Stimulated activated CD8-positive, alpha-beta memory T cell treated with anti-CD3 and anti-CD28 coated beads, Interleukin-7, amount 100 ng/mL, for 24 hours (primary cell): ENCODE measurements at regions not wholly inside any gene's neighbourhood (a gene's known extent, or its start where the extent isn't known, plus 50 kb on each side); places are given as distances from the start of the nearest gene placed in this dataset.
"Not testable (repeated sequence)": the region's sequence is repeated elsewhere in the genome, so short reads cannot be mapped to it uniquely, and the experiment has no call there.

Experiments used
- DNase-seq: peaks from one replicate; pipeline ENCODE4 v3.0.0-alpha.2; 2020; ENCODE audit warnings: low read depth

DNA sequence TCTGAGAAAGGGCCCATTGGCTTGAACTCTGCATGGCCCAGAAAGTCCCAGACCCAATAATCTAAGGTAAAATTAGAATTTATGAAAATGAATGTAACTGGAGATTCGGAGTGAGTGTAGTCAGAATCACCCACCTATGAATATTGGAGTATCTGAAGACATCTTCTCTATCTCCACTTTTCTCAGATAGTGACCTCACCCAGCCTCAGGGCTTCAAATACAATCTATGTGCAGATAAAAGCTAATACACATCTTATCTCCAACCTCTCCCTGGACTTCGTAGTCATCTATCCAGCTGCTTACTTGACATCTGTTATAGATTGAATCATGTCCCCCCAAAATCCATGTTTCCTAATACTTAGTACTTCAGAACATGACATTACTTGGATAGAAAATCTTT is 263.2 kb downstream of the RAD51AP2 start:
- no peak for DNase-seq

DNA sequence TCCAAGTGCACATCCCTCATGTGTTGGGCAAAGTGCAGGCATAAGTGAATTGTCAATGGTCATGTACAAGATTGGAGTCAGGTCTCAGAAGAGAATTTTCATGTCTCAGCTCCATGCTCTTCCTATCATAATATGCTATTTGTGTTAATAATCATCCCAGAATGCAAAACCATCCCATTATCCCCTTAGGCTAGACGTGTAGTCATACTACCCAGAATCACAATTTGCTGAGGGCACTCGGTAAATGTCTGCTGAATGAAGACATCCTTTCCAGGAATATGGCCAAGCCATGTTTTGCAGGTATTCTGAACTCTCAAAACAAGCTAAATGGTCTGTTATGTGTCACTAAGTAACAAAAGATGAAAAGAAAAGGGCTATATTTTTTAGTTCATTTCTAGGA is 263.8 kb downstream of the RAD51AP2 start:
- no peak for DNase-seq

DNA sequence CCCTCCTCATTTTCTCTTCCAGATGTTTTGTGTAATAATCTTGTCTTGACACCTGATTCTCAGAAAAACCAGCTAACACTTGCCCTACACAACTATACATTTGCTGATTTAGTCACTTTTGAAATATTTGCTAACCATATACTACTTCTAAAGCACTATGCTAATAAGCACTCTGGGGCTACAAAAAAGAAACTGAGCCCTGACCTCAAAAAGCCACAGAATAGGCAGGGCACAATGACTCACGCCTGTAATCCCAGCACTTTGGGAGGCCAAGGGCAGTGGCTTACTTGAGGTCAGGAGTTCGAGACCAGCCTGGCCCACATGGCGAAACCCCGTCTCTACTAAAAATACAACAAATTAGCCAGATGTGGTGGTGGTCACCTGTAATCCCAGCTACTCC is 266.0 kb downstream of the RAD51AP2 start:
- no peak for DNase-seq

DNA sequence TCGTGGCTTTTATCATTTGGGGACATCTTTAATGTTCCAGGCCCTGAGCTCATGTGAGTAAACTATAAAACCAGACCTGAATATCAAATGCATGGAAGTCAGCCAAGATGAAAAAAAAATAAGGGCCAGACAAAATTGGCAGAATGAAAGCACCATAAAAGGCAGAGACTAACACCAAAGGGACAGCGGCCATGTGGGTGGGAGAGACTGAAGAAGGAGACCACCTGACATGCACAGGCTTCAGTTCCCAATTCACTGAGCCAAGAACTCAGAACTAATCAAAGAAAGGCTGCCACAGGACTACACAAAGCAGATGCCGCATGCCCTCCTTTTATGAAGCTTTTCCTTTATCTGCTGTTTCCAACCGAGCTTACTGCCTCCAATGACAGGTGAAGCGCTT is 267.1 kb downstream of the RAD51AP2 start:
- DNase-seq, result no peak

DNA sequence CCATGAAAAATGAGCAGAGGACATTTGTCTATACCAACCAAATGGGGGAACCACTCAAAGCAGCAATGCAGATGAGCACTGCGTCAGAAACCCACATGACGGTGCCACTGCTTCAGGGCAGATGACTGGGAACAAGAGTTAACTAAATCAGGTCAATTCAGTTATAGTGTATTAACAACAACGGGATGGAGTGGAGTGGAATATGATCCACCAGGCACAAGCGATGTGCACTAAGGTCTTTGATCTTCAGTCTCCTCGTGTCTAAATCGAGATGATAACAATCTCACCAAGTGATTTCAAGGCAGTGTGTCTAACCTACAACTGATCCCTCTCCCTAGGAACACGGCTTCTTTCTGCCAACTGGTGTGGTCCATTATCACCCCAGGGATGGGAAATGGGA is 269.0 kb downstream of the RAD51AP2 start:
- DNase-seq, result no peak

DNA sequence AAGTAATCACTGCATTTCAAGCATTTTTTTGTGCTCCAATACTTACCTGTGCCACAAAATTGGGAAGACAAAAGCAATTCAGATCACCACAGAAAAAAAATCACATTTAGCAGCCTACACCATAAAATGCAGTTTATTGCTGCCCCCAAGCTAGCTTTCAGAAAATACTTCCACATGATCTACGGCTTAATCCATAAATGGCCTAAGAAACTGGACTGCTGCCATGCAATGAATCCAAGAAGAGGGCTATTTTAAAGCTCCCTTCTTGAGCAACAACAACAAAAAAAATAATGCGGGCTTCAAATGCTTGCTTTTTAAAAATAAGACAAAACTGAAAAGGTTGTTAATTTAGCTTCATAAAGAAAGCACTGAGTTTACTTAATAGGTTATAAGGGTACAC is 272.3 kb downstream of the RAD51AP2 start:
- DNase-seq, result no peak

DNA sequence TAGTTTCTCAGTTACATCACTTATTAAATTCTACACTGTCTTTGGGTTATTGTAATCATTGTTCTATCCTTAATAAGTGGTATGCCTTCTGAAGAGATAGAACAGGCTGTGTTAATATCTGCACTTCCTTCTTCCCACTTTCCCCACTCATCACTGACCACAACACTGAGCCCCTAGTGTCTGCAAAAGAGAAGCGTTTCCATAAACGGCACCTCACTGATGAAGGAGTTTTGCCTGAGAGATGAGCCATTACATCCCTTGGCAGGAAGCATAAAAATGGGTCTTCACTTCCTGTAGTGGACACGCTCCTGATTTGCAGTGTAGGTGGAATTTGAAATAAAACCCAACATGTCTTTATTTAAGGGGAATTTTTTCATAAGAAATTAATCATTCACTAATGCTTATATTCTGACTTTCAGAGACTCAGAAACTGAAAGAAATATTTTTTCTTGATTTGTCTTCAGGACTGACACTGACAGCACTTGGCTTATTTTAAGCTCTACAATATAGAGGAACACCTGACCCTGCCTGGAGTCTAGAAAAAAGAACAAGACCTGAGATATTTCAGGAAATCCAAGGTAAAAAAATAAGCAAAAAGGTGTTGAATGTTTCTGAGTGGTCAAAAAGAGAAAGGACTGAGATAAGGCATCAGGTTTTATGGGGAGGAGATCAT is 275.3 kb downstream of the RAD51AP2 start:
- DNase-seq, result no peak

DNA sequence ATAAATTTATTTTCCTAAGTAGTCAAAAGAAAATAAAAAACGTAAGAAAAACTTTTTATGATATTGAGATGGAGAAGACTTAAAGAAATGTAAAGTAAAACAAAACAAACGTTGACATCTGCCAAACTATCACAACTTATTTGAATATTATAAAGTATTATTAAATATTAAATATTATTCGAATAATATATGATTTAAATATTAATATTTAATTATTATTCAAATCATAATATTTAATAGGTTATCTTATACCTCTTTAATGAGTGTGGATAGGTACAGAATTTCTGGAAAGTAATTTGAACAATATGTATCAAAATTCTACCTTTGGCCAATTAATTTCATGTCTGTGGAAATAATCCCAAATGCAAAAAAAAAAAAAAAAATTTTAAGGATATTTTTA is 278.7 kb downstream of the RAD51AP2 start:
- DNase-seq, result no peak

DNA sequence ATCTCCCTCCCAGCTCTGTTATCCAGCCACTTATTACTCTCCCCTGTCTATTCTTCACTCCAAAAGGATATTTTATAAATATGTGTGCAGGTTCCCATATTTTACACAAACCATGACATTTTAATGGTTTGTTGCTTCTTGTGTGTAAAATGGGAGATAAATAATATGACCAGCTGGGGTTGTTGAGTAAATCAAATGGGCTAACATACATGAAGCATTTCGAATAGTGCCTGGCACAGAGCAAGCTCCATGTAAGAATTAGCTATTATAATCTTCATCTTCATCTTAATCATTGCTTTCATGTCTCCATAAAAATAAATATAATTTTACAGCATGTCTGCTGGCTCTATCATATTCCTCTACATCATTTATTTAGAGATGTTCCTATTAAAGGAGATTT is 283.1 kb downstream of the RAD51AP2 start:
- DNase-seq, result no peak

DNA sequence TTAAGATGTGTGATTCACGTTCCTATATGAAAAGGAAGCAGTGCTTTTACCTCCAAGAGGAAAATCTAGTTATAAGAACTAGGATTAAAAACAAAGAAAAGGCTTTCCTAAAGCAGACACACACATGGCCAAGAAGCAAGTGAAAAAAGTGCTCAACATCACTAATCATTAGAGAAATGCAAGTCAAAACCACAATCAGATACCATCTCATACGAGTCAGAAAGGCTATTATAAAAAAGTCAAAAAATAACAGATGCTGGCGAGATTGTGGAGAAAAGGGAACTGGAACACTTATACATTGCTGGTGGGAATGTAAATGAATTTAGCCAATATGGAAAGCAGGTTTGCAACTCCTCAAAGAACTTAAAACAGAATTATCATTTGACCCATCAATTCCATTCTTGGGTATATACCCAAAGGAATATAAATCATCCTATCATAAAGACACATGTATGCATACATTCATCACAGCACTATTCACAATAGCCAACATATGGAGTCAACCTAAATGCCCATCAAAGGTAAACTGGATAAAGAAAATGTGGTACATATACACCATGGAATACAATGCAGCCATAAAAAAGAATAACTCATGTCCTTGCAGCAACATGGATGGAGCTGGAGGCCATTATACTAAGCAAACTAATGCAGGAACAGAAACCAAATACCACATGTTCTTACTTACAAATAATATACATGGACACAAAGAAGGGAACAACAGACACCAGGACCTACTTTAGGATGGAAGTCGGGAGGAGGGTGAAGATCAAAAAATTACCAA is 285.3 kb downstream of the RAD51AP2 start:
- DNase-seq, result no peak

DNA sequence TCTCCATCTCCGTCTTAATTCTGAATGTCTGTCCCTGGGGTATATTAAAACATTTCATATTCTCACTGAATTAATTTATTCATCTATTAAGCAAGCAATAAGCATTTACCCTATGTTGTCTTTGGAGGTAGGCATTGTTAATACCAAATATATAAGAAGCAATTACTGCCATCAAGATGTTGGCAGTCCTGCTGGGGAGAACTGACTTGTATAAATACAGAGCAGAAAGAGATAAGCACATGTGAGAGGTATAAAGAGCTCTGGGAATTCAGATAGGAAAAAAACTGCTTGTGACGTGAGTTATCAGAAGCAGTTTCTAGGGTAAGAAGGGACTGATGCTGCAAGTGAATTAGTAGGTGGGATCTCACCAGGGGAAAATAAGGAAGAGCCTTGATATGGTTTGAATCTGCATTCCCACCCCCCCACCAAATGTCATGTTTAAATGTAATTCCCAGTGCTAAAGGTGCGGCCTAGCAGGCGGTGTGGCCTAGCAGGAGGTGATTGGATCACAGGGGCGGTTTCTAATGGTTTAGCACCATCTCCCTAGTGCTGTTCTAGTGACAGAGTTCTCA is 286.8 kb downstream of the RAD51AP2 start:
- no peak for DNase-seq

DNA sequence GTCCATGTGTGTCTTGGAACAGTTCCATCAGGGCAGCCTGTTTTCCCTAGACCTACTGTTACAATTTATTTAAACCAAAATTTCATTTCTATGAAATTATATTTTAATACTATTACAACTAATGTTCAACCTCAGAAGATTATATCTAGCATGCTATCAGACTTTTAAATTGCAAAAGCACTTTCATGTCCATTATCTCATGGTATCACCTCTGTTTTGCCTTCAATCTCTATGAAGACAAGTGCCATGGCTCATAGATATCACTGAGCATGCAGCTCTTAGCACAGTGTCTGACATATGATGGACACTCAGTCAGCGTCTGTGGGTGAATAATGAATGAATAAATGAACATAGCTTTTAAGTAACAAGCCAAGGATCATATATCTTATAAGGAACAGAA is 288.8 kb downstream of the RAD51AP2 start:
- no peak for DNase-seq

DNA sequence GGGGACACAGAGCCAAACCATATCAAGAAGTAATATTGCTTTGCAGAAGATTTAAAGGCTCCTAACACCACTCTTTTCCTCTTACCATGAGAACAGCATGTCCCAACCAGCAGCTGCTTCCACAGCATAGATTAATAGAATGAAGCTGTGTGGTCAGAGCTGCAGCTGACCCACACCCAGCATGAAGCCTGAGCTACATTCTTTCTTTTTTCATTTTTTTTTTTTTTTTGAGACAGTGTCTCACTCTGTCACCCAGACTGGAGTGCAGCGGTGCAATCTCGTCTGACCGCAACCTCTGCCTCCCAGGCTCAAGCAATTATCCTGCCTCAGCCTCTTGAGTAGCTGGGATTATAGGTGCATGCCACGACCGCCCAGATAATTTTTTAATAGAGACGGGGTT is 289.8 kb downstream of the RAD51AP2 start:
- no peak for DNase-seq

DNA sequence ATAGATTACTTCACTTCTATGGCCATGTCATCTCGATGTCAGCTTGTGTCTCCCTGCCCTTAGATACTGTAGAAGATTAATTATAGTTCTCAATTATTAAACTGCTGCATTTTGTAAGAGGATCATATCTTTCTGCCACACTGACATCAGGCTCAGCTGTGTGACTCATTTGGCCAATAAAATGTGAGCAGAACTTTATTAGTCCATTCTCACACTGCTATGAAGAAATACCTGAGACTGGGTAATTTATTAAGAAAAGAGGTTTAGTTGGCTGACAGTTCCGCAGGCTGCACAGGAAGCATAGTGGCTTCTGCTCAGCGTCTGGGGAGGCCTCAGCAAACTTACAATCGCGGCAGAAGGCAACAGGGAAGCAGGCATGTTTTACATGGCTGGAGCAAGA is 290.4 kb downstream of the RAD51AP2 start:
- DNase-seq, result no peak

DNA sequence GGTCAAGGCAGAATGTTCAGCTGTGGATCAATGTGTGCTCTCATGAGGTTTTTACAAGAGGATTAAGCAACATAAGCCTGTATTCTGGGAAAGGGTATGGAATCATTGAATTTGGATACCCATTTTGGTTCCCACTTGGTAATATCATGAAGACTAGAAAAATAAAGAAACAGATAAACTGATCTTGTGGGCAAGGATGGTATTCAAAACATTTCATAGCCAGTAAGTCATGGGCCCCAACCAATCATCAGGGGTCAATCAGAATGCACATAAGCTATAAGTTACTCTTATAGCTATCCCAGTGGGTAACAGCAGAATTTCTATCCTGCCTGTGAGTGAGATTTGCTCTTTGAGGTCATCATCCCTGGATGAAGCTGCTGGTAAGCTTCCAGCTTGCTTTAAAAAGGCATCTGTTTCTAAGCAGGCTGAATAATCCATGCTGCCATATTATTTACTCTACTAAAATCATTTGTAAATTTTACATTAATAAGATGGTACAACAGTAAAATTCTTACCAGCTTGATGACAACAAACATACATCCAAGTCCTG is 291.2 kb downstream of the RAD51AP2 start:
- DNase-seq, result no peak

DNA sequence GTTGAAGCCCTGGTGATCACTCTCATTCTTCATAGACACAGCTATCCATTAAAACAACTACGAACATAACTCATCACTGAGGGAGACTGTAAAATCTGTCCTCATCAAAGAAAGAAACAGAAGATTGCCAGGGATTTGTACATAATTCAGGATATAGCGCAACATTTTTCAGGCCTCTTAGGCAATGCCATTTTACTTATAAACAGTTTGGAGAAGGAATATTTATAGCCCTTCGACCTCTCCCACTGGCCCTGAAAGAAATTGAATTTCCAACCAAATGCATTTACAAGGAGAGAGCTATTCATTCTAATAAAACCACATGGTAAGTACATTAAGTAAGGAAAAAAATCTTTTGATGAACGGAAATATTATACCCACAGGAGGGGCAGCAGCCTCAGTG is 295.0 kb downstream of the RAD51AP2 start:
- no peak for DNase-seq

DNA sequence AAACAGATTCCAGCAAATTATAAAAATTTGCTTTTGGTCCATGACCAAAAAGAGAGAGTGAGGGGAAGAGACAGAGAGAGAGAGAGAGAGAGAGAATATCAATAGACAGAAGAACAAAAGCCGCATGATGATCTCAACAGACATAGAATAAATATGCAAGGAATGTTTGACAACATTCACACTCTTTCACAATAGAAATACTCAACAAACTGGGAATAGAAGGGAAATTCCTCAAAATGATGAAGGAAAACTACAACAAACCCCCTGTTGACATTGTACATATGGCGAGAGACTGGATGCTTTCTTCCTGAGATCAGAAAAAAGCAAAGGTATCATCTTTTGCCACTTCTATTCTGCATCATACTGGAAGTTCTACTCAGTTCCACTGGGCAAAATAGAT is 309.7 kb downstream of the RAD51AP2 start:
- DNase-seq, result no peak

DNA sequence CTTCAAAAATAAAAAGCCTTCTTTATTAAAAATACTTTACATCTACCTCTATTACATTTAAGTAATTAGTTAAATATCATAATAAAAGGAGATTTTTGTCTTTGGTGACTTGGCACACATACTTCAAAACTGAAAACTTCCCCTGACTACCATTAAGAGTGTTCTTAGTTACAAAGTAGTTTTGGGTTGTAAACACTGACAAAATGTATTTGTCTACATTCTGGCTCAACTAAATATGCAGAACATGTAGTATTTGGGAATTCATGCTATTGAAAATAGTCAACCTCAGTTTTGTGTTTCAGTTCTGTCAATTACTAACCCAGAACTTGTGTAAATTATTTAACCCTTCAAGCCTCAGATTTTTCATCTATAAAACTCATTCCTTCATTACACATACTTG is 311.5 kb downstream of the RAD51AP2 start:
- DNase-seq, result no peak

DNA sequence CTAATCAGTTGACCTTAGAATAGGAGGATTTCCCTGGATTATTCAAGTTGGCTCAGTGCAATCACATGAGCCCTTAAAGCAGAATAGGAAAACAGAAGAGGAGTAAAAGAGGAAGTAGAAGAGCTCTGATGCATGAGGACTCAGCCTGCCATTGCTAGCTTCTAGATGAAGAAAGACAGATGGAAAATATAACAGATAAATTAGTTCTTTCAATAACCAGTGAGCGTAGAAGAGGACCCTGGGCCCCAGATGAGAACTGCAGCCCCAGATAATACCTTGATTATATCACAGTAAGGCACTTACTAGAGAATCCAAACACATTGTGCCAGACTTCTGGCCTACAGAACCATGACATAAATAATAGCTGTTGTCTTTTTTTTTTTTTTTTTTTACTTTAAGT is 314.0 kb downstream of the RAD51AP2 start:
- not testable (repeated sequence) for DNase-seq

DNA sequence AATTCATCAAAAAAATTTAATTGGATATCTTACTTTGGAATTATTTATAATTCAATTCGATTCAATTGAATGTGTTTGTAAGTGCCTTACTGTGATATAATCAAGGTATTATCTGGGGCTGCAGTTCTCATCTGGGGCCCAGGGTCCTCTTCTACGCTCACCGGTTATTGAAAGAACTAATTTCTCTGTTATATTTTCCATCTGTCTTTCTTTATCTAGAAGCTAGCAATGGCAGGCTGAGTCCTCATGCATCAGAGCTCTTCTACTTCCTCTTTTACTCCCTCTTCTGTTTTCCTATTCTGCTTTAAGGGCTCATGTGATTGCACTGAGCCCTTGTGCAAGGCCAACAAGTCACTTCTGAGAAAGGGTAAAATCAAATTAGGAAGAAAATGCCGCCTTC is 315.6 kb downstream of the RAD51AP2 start:
- not testable (repeated sequence) for DNase-seq

DNA sequence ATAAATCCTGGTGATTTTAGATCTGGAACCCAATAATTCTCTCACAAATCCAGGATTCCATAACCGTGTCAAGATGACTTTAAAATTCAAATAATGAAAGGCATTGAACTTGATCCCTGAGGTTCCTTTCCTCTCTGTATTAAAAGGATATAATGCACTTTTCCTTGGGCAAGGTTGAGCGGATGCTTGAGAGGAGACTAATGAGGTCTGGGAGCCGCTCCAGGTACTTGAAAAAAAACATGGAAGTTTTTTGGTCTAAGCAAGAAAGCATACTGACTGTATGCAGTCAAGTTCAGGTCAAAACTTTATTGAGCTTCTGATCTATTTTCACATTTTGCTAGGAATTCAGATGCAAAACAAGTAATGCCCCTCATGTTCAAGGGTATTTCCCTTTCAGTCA is 318.5 kb downstream of the RAD51AP2 start:
- no peak for DNase-seq

DNA sequence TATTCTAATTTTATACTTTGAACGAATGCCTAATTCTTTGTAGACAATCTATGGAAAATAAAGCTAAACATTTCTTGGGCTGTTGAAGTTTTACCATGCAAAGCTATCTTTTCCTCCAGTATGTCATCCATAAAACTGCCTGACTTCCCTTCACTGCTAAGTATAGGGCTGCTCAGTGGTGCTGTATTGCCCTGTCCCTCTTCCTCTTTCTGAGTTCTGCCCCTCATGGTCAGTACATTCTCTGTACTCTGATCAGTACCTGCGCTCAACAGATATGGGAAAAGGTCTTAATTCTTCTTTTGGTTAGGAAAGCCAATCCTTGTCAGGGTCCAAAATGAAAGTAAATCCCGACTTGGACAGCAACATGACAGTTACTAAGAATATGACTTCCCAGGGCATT is 321.9 kb downstream of the RAD51AP2 start:
- DNase-seq, result no peak

DNA sequence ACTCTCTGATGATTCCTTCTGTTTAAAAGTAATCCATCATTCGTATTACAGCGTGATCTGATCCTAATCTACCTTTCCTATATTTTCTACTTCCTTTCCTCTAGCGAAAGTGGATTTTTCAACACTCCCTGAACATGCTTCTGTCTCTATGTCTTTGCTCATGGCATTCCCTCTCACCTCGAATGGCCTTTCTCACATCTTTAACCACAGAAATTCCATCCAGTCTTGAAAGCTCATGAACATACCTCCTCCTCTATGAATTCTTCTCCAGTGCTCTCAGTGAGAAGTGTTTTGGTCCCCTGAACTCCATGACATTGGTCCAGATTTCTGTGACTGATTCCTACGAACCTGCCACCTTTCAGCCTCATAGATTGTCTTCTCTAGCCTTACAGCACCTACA is 323.2 kb downstream of the RAD51AP2 start:
- no peak for DNase-seq
